Epidermal melanocyte (primary cell): ENCODE measurements at regions not wholly inside any gene's neighbourhood (a gene's known extent, or its start where the extent isn't known, plus 50 kb on each side); places are given as distances from the start of the nearest gene placed in this dataset.

ENCODE experiments used
- DNase-seq: peaks from one replicate; pipeline ENCODE4 v3.0.0; 2011; ENCODE audit warnings: low spot score; ENCODE audit not compliant: insufficient read length

DNA sequence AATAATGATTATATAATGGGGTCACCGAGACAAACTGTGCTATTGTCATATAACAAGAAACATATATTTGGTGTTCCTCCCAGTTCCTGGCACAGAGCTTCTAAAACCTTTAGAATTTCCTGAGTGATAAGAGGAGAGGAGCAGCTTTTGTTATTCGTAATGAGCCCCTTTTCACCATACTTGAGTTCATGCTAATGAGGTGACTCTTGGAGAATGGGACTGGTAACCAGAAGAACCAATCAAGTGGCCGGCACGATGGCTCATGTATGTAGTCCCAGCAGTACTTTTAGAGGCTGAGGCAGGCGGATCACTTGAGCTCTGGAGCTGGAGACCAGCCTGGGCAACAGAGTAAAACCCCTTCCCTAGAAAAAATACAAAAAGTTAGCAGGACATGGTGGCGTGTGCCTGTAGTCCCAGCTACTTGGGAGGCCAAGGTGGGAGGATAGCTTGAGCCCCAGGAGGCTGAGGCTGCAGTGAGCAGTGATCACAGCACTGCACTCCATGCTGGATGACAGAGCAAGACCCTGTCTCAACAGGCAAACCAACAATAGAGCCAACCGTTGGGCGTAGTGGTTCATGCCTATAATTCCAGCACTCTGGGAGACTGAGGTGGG, 62.7 kb upstream of the FTH1 start:
- no peak for DNase-seq

DNA sequence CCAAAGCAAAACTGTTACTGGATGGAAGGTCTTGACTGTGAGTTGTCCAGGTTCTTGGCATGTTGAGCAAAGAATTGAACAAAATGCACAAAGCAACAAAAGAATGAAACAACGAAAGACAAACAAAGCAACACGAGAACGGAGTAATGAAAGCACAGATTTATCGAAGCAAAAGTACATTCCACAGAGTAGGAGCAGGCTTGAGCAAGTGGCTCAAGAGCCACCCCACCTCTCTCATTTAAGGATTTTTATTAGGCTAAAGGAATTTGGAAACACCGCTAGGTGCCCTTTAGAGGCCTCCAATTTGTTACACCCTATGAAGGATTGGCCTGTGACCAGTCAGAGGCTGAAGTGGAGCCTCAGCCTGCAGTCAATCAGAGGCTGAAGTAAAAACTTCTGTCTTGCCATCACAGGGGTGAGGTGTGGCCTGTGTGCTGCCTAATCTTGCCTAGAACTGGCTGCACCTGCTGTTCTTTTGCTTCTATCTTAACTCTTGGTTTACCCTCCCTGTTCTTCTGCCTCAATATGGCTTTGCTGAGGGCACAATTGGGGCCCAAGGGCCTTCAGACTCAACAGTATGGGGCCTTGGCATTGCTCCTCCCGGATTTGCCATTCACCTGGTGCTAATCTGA, 59.4 kb upstream of the FTH1 start:
- DNase-seq: no peak

DNA sequence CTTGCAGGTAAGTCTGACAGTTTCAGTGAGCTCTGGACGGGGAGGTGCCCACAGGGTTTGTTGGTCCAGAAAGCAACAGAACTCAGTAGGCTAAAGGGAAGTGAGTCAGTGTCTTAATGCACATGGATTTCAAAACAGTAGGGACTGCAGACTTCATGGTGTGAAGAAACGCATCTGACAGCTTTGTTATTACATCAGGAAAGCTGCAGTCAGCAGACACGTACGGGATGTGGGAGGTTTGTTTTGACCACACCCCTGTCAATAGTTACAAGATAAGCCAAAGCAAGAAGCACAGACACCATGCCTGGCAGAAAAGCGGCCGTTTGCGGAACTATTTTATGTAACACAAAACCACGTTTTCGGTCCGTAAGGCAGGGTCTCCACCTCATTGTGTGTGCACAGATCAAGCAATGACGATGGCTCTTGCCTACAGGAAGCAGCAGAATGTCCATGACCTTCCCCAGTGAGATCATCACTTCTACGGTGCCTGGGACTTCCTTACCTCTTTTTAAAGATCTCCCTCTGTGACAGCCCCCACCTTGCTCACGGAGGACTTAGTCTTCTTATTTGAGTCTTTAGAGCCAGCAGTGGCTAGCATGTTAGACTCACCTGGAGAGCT, 58.2 kb upstream of the FTH1 start:
- DNase-seq: no peak

DNA sequence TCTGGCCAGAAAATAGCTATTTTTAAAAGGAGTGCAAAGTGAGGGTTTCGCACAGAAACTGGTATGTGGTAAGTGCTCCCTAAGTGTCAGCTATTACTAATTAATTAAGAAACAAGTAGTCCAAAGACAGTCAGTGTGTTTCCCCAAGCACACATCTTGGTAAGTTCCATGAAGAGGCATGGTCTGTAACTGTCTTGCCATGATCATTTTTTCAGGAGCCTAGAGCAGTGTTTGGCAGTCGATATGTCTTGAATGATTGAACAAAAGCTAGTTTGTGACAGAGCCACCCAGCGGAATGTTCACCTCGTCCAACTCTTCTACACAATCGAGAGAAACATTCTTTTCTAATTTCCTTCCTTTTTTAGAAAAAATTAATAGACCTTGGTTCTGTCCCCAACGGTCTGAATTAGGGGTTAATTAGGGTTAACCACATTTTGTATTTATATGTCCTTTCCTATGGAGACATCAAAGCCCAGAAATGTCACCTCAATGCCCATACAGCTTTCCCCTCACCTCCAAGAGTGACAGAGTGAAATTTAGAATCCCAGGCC, 57.6 kb upstream of the FTH1 start:
- DNase-seq: no peak

DNA sequence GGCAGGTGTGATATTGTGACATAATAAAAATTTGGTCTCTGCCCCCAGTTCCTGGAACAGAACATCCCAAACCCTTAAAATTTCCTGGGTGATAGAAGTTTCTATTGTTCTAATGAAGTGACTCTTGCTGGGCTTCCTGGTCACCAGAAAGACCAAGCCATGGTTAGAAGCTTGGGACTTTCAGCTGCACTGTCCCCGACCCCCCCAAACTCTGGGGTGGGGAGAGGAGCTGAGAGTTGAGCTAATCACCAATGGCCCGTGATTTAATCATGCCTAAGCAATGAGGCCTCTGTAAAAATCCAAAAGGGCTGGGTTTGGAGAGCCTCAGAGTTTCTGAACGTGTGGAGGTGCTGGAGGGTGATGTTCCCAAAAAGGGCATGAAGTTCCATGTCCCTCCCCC, 54.8 kb upstream of the FTH1 start:
- DNase-seq: no peak

DNA sequence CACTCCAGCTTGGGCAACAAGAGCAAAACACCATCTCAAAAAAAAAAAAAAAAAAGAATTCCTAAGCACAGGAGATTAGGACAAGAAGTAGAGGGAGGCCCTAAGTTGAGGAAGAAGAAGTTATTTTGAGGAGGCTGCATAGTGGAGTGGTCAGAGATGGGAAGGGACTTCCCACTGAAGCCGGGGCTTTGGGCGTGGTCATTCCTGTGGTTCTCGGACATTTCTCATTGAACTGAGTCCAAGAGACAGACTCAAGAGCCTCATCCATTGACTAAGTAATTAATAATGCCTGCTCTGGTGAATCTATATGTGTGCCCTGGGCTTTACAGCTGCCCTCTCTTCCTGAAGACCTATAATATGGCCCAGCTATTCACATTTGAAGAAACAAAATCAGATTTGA, 53.2 kb upstream of the FTH1 start:
- no peak for DNase-seq

DNA sequence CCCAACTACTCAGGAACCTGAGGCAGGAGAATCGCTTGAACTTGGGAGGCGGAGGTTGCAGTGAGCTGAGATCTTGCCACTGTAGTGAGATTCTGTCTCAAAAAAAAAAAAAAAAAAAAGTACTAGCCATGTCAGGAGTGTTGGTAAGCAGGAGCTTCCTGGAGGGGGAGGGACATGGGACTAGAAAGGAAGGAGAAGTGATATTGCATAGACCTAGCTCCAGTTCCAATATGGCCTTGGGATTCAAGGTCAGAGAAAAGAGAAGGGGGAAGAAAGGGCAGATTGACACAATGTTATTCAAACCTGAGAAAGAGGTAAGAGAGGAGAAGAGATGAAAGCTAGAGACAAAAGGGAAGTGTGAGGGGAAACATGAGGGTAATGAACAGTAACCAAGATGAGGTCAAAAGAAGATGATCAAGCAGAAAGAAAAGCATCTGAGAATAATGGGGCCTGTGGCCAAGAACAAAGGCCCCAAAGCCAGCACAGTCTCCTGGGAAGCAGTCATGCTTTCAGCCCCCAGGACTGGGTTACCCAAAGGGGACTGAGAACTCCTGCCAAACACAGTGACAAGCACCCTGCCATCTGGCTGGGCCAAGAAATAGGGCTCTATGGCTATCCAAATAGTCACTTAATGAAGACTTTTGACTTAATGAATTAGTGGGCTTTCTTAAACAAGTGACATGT, 51.7 kb upstream of the FTH1 start:
- DNase-seq: no peak

DNA sequence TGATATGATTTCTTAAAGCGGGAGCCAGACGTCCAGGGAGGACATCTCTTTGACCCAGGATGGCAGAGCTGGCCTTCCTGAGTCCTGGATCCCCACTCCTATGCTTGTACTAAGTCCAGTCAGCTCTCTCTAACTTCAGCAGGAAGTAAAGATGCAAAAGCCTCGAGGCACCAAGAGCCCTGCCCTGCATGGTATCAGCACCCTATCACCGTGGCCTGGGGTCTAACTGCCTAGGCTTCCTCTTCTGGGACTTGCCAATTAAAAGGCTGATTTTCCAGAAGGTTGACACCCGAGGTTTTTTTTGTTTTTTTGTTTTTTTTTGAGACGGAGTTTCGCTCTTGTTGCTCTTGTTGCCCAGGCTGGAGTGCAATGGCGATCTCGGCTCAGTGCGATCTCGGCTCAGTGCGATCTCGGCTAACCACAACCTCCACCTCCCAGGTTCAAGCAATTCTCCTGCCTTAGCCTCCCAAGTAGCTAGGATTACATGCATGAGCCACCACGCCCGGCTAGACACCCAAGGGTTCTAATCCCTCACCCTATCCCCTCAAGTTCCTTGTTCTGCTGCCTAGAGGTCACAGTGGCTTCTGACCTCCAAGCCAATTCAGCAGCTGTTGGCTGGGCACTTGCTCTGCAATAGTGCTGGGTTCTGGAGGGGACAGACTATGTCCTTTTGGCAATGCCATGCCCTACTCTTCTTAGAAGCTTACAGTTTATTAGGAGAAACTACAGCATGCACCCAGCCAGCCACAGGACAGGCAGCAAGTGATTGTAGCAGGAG, 50.6 kb upstream of the FTH1 start:
- DNase-seq: no peak
